GM12878 (cell line): ENCODE measurements at regions not wholly inside any gene's neighbourhood (a gene's known extent, or its start where the extent isn't known, plus 50 kb on each side); places are given as distances from the start of the nearest gene placed in this dataset.
"Not testable (repeated sequence)": the region's sequence is repeated elsewhere in the genome, so short reads cannot be mapped to it uniquely, and the experiment has no call there.

Experiments
- ATAC-seq: fragments of 200-7000 bp; cut with Tn5 transposase; 3 replicates; pipeline ENCODE4 v1.9.1; 2020; ENCODE audit warnings: mild to moderate bottlenecking, moderate library complexity
- BruUV-seq: library from RNA; stranded (reverse); fragments of 400-500 nt; replicated peaks from 2 replicates; lab custom pipeline; 2021; lab: Mats Ljungman, UMichigan
- CTCF ChIA-PET: fragments of 300-600 bp; sonication (Branson Sonifier 250); formaldehyde crosslinking; extraction: SDS; loops from one replicate; lab custom pipeline; 2021; ENCODE audit warnings: inconsistent platforms; lab: Yijun Ruan, JAX
- POLR2A ChIA-PET: fragments of 350-600 bp; formaldehyde crosslinking; extraction: SDS; loops from one replicate; lab custom pipeline; 2021; ENCODE audit warnings: inconsistent platforms; lab: Charles Lee
- RAD21 ChIA-PET: fragments of 300-600 bp; sonication (Branson Sonifier 250); formaldehyde crosslinking; loops from one replicate; lab custom pipeline; 2023; ENCODE audit warnings: antibody characterized with exemption; ENCODE audit not compliant: unreplicated experiment; lab: Charles Lee
- SMC1A ChIA-PET: fragments of 300-600 bp; sonication (Branson Sonifier 250); formaldehyde crosslinking; loops from one replicate; lab custom pipeline; 2023; ENCODE audit not compliant: unreplicated experiment, uncharacterized antibody; lab: Charles Lee
- DNase-seq: peaks from one replicate; pipeline ENCODE4 v3.0.0-alpha.2; 2011; ENCODE audit warnings: low read depth, low spot score
- FAIRE-seq: peaks from 3 replicates; lab custom pipeline; 2011; peaks lifted over from hg19 to GRCh38; lab: Jason Lieb, UNC
- H2AFZ ChIP-seq: 2 replicates; pipeline ENCODE4 v1.6.0; 2011; ENCODE audit warnings: low read depth, low read length, control low read depth; ENCODE audit not compliant: control insufficient read depth
- H3K27ac ChIP-seq: 2 replicates; pipeline ENCODE4 v1.5.1; 2011; ENCODE audit warnings: control low read depth; ENCODE audit not compliant: control insufficient read depth, insufficient read depth
- H3K27me3 ChIP-seq, 2 experiments: replicated peaks in 1 of 2; 2 replicates each; pipeline versions ENCODE4 v1.6.0 to v1.6.1; 2011; ENCODE audit warnings: low read length in 1 of 2; ENCODE audit not compliant: control insufficient read depth in 2 of 2, insufficient read depth in 2 of 2
- H3K36me3 ChIP-seq, 2 experiments: 2 replicates each; pipeline ENCODE4 v1.5.1; 2011; ENCODE audit warnings: low read length in 1 of 2; ENCODE audit not compliant: control insufficient read depth in 2 of 2, insufficient read depth in 2 of 2
- H3K4me1 ChIP-seq: 2 replicates; pipeline ENCODE4 v1.6.1; 2011; ENCODE audit warnings: mild to moderate bottlenecking, low read length, moderate library complexity, mixed read lengths; ENCODE audit not compliant: control insufficient read depth, insufficient read depth
- H3K4me2 ChIP-seq: 2 replicates; pipeline ENCODE4 v1.6.0; 2011; ENCODE audit warnings: control low read depth; ENCODE audit not compliant: control insufficient read depth, insufficient read depth
- H3K4me3 ChIP-seq: fragments of 200-600 bp; sonication (generic); 2 replicates; pipeline ENCODE4 v1.5.1; 2016
- H3K79me2 ChIP-seq: 2 replicates; pipeline ENCODE4 v1.6.0; 2011; ENCODE audit warnings: low read length; ENCODE audit not compliant: control insufficient read depth, insufficient read depth
- H3K9ac ChIP-seq: 2 replicates; pipeline ENCODE4 v1.8.0; 2011; ENCODE audit warnings: low read length, control low read depth, mixed read lengths; ENCODE audit not compliant: control insufficient read depth, insufficient read depth
- H3K9me3 ChIP-seq: replicated peaks from 3 replicates; pipeline ENCODE4 v1.5.1; 2011; ENCODE audit warnings: mild to moderate bottlenecking, low read length; ENCODE audit not compliant: control insufficient read depth, insufficient read depth
- H4K20me1 ChIP-seq: 2 replicates; pipeline ENCODE4 v1.6.0; 2011; ENCODE audit not compliant: control insufficient read depth, insufficient read depth
- BACH1 ChIP-seq: fragments of 450-650 bp; IDR thresholded peaks from 2 replicates; pipeline ENCODE4 v1.6.1; 2017; ENCODE audit warnings: mild to moderate bottlenecking, borderline replicate concordance
- CREB1 ChIP-seq: IDR thresholded peaks from 2 replicates; pipeline ENCODE4 v1.6.1; 2012; ENCODE audit warnings: low read depth, mild to moderate bottlenecking, inconsistent platforms
- E2F4 ChIP-seq: IDR thresholded peaks from 2 replicates; pipeline ENCODE4 v1.6.1; 2012; ENCODE audit warnings: low read depth, low read length, improper control_type of control experiment
- GABPA ChIP-seq: IDR thresholded peaks from 2 replicates; pipeline ENCODE4 v1.6.1; 2014; ENCODE audit warnings: antibody characterized with exemption, low read depth, mild to moderate bottlenecking, inconsistent platforms
- IKZF1 ChIP-seq: fragments of 450-650 bp; conservative IDR thresholded peaks from 2 replicates; pipeline ENCODE4 v1.6.1; 2017; ENCODE audit warnings: antibody characterized with exemption, mild to moderate bottlenecking
- MLLT1 ChIP-seq: fragments of 450-650 bp; IDR thresholded peaks from 2 replicates; pipeline ENCODE4 v1.6.1; 2016; ENCODE audit warnings: mild to moderate bottlenecking
- POLR2AphosphoS5 ChIP-seq: IDR thresholded peaks from 2 replicates; pipeline ENCODE4 v1.6.1; 2011; ENCODE audit warnings: mild to moderate bottlenecking, low read length, inconsistent platforms
- WGBS: methylation state at CpG from one replicate; pipeline ENCODE4 v1.1.6; 2016; ENCODE audit warnings: low lambda C conversion rate; ENCODE audit not compliant: insufficient replicate concordance, insufficient coverage; ENCODE audit errors: missing lambda C conversion rate; 5-methylcytosine and 5-hydroxymethylcytosine counted together
- in situ Hi-C: fragments of 300-500 bp; cut with MboI; formaldehyde crosslinking; loops from 9 replicates; pipeline ENCODE4 v1.14.3; 2018; ENCODE audit warnings: mixed read lengths
- intact Hi-C: fragments of 100-400 bp; cut with micrococcal nuclease; formaldehyde crosslinking; loops from one replicate; pipeline ENCODE4 v1.14.2; 2022; ENCODE audit not compliant: unreplicated experiment

GRCh38 chr11:50238368-50238767 lies 205.7 kb downstream of the OR4C45 start:
- POLR2A ChIA-PET, H3K9me3 ChIP-seq, ATAC-seq, SMC1A ChIA-PET, intact Hi-C loops, H3K4me3 ChIP-seq, CTCF ChIA-PET, H4K20me1 ChIP-seq, H3K4me1 ChIP-seq, H2AFZ ChIP-seq, H3K36me3 ChIP-seq, H3K79me2 ChIP-seq, H3K27me3 ChIP-seq, DNase-seq, H3K9ac ChIP-seq, FAIRE-seq, H3K4me2 ChIP-seq, H3K27ac ChIP-seq, RAD21 ChIA-PET, BruUV-seq: not testable (repeated sequence)
- 31% methylated on average over 4 of the region's 4 CpGs for WGBS
- in situ Hi-C loops: loop anchor here (25.0 kb wide), 1 partner anchor 151 kb away; no protein-coding TSS in a partner anchor

DNA sequence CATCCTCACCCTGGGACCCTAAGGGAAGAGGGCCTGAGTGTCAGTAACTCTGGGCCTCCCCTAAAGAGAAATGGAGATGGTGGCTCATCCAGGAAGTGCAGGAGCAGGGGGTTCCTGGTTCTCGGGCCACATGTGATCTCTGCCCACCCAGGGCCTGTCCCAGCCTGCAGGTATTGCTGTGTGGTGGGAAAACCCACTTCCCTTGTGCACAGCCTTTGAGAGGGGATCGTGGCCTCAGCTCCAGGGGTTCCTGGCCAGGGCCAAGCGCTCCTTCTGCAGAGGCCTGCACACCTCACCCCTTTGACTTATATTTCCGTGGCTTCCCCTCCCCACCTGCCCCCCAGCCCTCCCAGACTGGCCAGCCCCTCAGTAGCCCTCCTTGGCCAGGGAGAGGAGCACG lies 213.5 kb downstream of the OR4C45 start:
- no TSS peak for BruUV-seq
- no peak for DNase-seq
- ATAC-seq: no peak
- ChIA-PET CTCF (no interaction called here), SMC1A (no interaction called here), POLR2A (no interaction called here), RAD21 (no interaction called here)
- H4K20me1 ChIP-seq: no peaks in the 10 kb centered on the region
- in situ Hi-C loops: loop anchor here (25.0 kb wide), 1 partner anchor 159 kb away; no protein-coding TSS in a partner anchor
- H3K27ac ChIP-seq: no peak overlapping the region
- FAIRE-seq: no peak
- no peaks in the 10 kb centered on the region; the same call in 2 of the 3 replicates for H3K9me3 ChIP-seq
- whole genome bisulfite sequencing: 3% methylated on average over 5 of the region's 5 CpGs
- intact Hi-C loops: loop anchor here (10.0 kb wide), 1 partner anchor 49 kb away; no protein-coding TSS in a partner anchor
- no peak overlapping the region for H3K4me2 ChIP-seq
- H3K4me3 ChIP-seq: no peak overlapping the region
- no peak overlapping the region for H3K9ac ChIP-seq
- H3K36me3 ChIP-seq: no peaks in the 10 kb centered on the region
- no peaks in the 10 kb centered on the region for H3K27me3 ChIP-seq
- no peak overlapping the region for H2AFZ ChIP-seq
- TF ChIP-seq IKZF1 (no peak), E2F4 (no peak), GABPA (no peak), MLLT1 (no peak), CREB1 (no peak), BACH1 (no peak), POLR2AphosphoS5 (no peak)
- H3K79me2 ChIP-seq: no peaks in the 10 kb centered on the region
- no peaks in the 10 kb centered on the region for H3K4me1 ChIP-seq
